ENCODE measurements at regions not wholly inside any gene's neighbourhood (a gene's known extent, or its start where the extent isn't known, plus 50 kb on each side); places are given as distances from the start of the nearest gene placed in this dataset.
"Not testable (repeated sequence)": the region's sequence is repeated elsewhere in the genome, so short reads cannot be mapped to it uniquely, and the experiment has no call there.

DNA sequence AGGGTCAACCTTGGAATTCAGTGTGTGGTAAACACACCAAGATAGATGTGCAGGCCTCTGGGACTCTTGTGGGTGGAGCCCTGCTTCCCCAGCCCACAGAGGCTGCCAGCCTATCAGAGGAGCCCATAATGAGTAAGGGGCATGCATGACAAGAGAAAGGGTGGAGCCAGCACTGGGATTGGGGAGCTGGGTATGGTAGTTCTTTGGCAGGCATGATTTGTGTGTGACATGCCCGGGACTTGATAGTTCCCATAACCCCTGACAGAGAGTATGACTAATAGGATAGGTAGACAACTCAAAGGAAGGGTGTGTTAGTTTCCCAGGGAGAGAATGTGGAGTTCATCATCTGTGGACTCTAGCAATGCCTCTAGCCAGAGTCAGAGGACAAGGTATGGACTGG, 143.0 kb downstream of the EMP1 start:
- FAIRE-seq: no peak

DNA sequence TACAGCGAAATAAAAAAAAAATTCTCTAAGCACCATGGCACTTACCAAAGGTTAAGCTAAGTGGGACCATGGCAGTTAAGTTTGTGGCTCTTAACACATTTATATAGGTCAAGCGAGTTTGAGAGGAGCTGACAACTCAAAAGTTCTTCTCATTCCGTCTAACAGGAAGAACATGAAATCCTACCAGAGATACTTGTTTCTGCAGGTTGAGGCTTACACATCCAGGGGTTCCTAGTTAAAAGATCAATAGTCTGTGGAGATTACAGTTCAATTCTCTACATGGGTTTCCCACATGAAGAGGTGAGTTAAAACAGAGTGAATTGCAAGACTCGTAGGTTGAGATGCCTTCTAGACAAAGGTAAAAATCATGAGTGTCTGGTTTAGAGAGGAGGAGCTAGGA, 142.6 kb downstream of the EMP1 start:
- FAIRE-seq: no peak

GRCh38 chr12:13337791-13338190, 141.3 kb downstream of the EMP1 start:
- no peak for FAIRE-seq

DNA sequence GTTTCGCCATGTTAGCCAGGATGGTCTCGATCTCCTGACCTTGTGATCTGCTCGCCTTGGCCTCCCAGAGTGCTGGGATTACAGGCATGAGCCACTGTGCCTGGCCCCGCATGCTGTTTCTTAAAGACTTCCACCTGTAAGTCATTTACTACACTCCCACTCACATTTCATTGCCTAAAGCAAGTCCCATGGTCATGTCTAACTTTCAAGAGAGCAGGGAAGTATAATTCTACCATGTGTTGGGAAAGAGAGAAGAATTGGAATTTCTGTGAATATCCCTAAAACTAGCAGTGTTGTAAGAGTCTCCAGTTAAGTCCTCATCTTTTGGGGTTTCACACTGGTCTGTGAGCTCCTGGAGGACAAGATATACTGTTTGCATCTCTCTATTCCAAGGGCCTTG, 139.7 kb downstream of the EMP1 start:
- FAIRE-seq: no peak

- no peak for FAIRE-seq
These were observed 132.0 kb downstream of the EMP1 start for GRCh38 chr12:13328535-13328934.

DNA sequence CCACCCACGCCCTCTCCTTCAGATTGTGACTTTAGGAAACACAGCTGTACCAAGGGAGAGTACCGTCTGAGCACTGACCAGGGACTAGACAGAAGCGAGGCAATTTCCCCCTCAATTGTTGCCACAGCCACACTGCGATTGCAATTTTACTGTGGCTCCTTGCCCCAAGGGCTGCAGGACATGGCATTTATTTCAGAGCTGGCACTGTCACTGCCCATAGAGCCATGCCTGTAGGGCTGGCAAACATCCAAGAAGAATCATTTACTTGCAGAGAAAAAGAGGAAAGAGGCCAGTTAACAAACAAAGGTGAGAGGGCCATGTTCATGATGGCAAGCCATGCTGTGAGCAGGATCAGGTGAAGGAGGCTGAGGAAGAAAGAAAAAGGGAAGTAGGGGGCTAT, 129.6 kb downstream of the EMP1 start:
- no peak for FAIRE-seq

DNA sequence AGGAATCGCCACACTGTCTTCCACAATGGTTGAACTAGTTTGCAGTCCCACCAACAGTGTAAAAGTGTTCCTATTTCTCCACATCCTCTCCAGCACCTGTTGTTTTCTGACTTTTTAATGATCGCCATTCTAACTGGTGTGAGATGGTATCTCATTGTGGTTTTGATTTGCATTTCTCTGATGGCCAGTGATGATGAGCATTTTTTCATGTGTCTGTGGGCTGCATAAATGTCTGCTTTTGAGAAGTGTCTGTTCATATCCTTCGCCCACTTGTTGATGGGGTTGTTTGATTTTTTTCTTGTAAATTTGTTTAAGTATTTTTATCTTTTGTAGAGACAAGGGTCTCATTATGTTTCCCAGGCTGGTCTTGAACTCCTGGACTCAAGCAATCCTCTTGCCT, 128.5 kb downstream of the EMP1 start:
- not testable (repeated sequence) for FAIRE-seq

GRCh38 chr12:13318231-13319015, 121.9 kb downstream of the EMP1 start:
- FAIRE-seq: no peak

DNA sequence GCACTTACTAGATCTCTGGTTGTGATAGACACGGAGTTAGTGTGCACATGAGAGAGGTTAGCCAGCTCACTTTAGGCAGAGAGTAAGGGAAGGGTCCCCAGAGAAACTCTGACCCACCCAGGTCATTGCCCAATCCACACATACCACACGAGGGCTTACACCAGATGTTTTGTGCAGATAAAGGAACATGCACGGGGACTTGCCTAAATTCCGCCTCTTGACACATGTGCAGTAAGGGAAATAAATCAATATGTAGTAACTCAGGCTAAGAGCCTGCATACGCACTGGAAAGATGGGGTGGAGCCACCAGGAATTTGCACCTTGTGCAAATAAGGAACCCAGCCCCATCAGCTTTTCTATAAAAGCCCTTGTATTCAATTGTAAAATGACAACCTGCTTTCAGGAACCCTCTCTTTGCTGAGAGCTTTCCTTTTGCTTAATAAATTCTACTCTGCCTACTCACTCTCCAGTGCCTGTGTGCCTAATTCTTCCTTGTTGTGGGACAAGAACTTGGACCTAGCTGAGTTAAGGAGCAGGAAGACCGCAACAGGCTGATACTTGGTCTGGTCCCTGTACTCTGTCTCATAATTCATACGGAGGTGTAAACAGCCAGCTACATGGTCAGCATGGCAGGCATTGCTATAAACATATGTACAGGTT, 120.2 kb downstream of the EMP1 start:
- no peak for FAIRE-seq

DNA sequence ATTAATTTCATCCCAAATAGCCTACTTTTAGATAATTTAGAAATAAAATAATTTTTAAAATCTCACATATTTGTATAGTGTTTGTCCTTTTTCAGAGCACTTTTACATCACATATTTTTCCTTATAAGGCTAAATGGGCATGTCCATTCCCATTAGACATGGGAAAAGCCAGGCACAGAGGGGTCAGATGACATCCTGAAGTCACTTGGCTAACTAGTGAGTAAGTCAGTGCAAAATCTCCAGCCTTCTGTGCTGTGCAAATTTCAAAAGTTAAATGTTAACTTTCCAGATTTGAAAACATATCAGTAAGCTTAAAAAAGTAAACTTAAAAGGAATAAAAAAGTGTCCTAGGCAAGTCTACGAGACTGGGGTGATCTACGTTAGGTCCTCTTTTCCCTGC, 117.4 kb downstream of the EMP1 start:
- FAIRE-seq: no peak

GRCh38 chr12:13311551-13311950, 115.0 kb downstream of the EMP1 start:
- no peak for FAIRE-seq

DNA sequence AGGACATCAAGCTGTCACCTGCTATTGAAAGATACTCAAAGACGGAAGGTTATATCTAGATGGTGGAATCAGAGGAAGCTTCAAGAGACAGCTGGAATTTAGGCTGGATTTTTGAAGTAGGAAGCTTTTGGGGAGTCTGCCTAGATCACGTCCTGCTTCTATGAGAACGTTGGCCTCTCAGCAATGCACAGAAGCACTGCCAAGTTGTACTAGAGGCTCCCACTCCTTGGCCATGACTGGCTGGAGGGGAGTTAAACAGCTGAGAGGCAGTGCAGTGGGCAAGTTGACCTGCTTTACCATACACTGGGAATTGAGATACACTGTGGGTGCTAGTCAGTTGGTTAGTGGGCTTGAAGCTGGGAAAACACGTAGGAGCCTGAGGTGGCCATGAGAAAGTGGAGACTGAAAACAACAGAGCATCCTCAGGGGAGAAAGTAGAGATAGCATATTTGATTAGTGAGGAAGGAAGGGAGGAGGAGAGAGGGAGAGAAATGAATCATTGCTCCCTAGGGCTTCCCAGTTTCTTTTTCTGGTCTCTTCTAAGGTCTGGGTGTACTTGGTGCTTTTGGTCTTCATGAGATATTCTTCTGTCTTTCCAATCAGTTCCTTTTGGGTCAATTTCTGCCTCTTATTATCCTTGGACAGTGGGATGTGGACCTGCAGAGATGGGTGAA, 110.8 kb downstream of the EMP1 start:
- no peak for FAIRE-seq

DNA sequence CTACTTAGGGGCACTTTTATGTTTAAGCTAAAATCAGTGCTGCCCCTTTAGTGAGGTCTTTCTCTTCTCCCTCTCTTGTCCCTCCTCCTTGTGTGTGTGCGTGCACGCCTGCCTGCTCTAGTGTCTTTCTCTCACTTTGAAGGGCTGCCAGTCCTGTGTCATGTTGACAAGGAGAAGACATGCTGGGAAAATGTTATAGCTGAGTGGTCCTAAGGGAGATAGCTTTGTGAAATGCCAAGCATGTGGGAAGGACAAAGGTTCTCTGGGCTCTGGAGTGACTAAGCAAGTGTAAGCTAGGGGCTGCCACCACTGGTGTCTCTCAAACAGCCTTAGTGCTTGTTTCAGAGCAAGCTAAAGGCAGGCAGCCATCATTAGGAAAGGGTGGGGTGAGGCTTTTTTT, 108.4 kb downstream of the EMP1 start:
- FAIRE-seq: no peak

- FAIRE-seq: no peak
These were observed 102.9 kb downstream of the EMP1 start for GRCh38 chr12:13299457-13299856.

DNA sequence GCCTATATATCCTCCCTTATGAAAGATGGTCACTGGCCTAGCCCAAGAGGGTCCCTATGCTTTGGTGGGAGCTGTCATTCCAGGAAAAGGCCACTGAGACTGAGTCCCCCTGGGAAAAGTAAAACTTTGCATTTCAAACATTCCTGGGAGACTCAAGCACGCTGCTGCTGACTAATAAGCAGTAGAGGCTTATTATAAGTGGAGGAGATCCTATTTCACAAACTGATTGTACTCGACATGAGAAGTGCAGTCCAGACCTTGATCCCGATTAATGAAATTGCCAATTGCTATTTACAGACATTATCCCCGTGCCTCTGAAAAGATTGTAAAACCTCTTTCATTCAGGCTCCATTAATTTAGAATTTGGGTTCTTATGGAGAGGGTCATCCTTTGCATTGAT, 96.6 kb downstream of the EMP1 start:
- no peak for FAIRE-seq

GRCh38 chr12:13289653-13290289, 93.2 kb downstream of the EMP1 start:
- no peak for FAIRE-seq

- FAIRE-seq: no peak
These were observed 92.6 kb downstream of the EMP1 start for GRCh38 chr12:13288937-13289652.

- FAIRE-seq: no peak
These were observed 92.0 kb downstream of the EMP1 start for GRCh38 chr12:13288501-13288900.

DNA sequence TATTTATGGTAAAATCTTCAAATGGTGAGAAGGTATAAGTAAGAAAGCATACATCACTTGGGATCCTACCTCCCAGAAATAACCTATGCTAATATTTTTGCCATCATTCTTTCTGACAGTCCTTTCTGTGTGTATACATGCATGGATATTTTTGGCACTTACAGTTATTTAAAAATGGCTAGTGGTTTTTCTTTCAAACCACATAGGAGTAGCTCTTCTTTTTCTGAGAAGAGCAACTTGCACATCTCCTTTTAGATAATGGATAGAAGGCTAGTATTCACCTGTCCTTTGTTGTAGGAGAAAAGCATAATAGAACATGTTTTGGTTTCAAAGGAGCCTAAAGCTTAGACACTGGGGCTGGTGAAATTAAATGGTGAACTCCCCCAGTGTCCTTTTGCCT, 87.3 kb downstream of the EMP1 start:
- FAIRE-seq: no peak

DNA sequence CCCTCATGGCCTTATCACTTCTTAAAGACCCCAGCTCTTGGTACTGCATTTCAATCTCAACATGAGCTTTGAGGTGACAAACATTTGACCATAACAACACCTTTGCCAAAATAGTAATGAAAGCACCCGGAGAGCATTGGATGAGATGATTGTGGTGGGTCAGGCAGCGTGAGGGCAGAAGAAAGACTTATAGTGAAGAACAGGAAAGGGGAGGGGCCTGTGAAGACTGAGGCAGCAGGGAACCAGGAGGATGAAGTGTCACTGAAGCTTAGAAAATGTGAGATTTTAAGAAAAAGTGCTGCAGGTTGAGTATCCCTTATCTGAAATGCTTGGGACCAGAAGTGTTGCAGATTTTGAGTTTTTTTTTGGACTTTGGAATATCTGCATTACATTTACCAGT, 86.3 kb downstream of the EMP1 start:
- no peak for FAIRE-seq

DNA sequence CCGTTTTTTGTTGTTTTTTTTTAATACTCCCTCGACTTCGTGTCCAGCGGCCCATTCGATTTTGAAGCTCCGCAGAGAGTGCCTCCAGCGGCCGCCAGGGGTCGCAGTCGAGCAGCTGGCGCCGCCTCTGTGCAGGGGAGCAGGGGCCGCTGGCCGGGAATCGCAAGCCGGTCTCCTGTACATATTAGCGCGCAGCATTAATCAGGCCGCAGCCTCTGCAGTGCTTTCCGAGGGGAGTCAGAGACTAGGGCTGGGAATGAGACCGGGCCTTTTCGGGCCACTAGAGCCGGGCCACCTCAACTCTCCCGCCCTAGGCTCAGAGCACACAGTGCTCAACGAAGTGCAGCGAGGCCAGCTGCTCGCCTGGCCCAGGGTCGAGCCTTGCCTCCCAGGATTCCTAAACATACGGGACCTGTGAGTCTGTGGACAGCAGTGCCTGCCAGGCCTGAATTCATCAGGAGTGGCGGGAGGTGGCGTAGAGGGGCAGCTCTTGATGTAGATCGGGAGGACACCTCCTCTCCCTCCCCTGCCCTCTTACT, 81.8 kb downstream of the EMP1 start:
- FAIRE-seq: peak; percentile 80

DNA sequence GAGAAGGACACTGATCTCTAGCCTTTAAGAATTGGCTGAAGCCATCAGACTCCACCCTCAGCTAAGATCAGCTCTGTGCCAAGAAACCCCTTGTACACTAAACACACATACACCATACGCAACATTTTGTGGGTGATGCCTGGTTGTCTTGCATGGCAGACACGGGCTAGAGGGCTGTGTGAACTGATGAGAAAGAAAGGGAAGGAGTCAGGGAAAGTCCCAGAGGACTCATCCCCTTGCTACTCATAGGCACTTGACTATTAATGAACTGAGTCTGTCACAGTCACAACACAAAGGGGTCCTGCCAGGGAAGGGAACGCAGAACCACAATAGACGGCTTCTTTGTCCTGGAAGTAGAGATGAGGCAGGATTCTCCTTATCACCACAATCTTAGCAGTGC, 80.8 kb downstream of the EMP1 start:
- FAIRE-seq: no peak
